ENCODE measurements at regions not wholly inside any gene's neighbourhood (a gene's known extent, or its start where the extent isn't known, plus 50 kb on each side); places are given as distances from the start of the nearest gene placed in this dataset.

- no peak for DNase-seq (ENCODE audit: low read depth)
- no peaks in the 10 kb centered on the region for H3K36me3 ChIP-seq (ENCODE audit: control insufficient read depth, insufficient read depth, low read length)
- H3K4me3 ChIP-seq (ENCODE audit: low read depth, low read length) = no peak overlapping the region
- TF ChIP-seq CTCF (IDR thresholded peaks at IDR 0.05; ENCODE audit: insufficient read depth, low read length, severe bottlenecking) = no peak
- FAIRE-seq = no peak
- no peaks in the 10 kb centered on the region for H3K27me3 ChIP-seq (ENCODE audit: control insufficient read depth, insufficient read depth, low read length)
Observed at GRCh38 chr5:31106691-31107090, 86.8 kb upstream of the CDH6 start.

- no peak for DNase-seq (ENCODE audit: low read depth)
- FAIRE-seq = no peak
Observed at GRCh38 chr5:31106278-31106677, 87.2 kb upstream of the CDH6 start.

GRCh38 chr5:31104775-31105174 is 88.7 kb upstream of the CDH6 start:
- no peaks in the 10 kb centered on the region for H3K36me3 ChIP-seq (ENCODE audit: control insufficient read depth, insufficient read depth, low read length)
- TF ChIP-seq CTCF (IDR thresholded peaks at IDR 0.05; ENCODE audit: insufficient read depth, low read length, severe bottlenecking) = no peak
- H3K27me3 ChIP-seq (ENCODE audit: control insufficient read depth, insufficient read depth, low read length) = no peaks in the 10 kb centered on the region
- no peak overlapping the region for H3K4me3 ChIP-seq (ENCODE audit: low read depth, low read length)
- FAIRE-seq (no peak), DNase-seq (ENCODE audit: low read depth) (no peak)

More at GRCh38 chr5:31106278-31106677, 87.2 kb upstream of the CDH6 start:
- no peak overlapping the region for H3K4me3 ChIP-seq (ENCODE audit: low read depth, low read length)
- TF ChIP-seq CTCF (IDR thresholded peaks at IDR 0.05; ENCODE audit: insufficient read depth, low read length, severe bottlenecking) = no peak
- no peaks in the 10 kb centered on the region for H3K27me3 ChIP-seq (ENCODE audit: control insufficient read depth, insufficient read depth, low read length)
- no peaks in the 10 kb centered on the region for H3K36me3 ChIP-seq (ENCODE audit: control insufficient read depth, insufficient read depth, low read length)

GRCh38 chr5:31100781-31101310 is 92.6 kb upstream of the CDH6 start:
- DNase-seq (ENCODE audit: low read depth) (no peak), FAIRE-seq (no peak)
- H3K36me3 ChIP-seq (ENCODE audit: control insufficient read depth, insufficient read depth, low read length) = no peaks in the 10 kb centered on the region
- no peaks in the 10 kb centered on the region for H3K27me3 ChIP-seq (ENCODE audit: control insufficient read depth, insufficient read depth, low read length)
- TF ChIP-seq CTCF (IDR thresholded peaks at IDR 0.05; ENCODE audit: insufficient read depth, low read length, severe bottlenecking) = no peak
- no peak overlapping the region for H3K4me3 ChIP-seq (ENCODE audit: low read depth, low read length)

- TF ChIP-seq CTCF (IDR thresholded peaks at IDR 0.05; ENCODE audit: insufficient read depth, low read length, severe bottlenecking) = no peak
- no peaks in the 10 kb centered on the region for H3K36me3 ChIP-seq (ENCODE audit: control insufficient read depth, insufficient read depth, low read length)
- H3K27me3 ChIP-seq (ENCODE audit: control insufficient read depth, insufficient read depth, low read length) = no peaks in the 10 kb centered on the region
- peak; percentile 28 for FAIRE-seq
- no peak overlapping the region for H3K4me3 ChIP-seq (ENCODE audit: low read depth, low read length)
- no peak for DNase-seq (ENCODE audit: low read depth)
Observed at GRCh38 chr5:31100047-31100575, 93.4 kb upstream of the CDH6 start.

GRCh38 chr5:31098811-31099210 is 94.7 kb upstream of the CDH6 start:
- Histone ChIP-seq H3K36me3 (ENCODE audit: control insufficient read depth, insufficient read depth, low read length) (no peaks in the 10 kb centered on the region), H3K4me3 (ENCODE audit: low read depth, low read length) (no peak overlapping the region), H3K27me3 (ENCODE audit: control insufficient read depth, insufficient read depth, low read length) (no peaks in the 10 kb centered on the region)
- FAIRE-seq (peak; percentile 28), DNase-seq (ENCODE audit: low read depth) (peak; percentile 91)
- TF ChIP-seq CTCF (IDR thresholded peaks at IDR 0.05; ENCODE audit: insufficient read depth, low read length, severe bottlenecking) = no peak
